Putamen (tissue), 1 donor: ENCODE measurements at regions not wholly inside any gene's neighbourhood (a gene's known extent, or its start where the extent isn't known, plus 50 kb on each side); places are given as distances from the start of the nearest gene placed in this dataset.

Experiments
- DNase-seq: peaks from one replicate; pipeline ENCODE4 v3.0.0-alpha.2; 2016; ENCODE audit warnings: low spot score

- DNase-seq, result no peak
These were observed 56.6 kb upstream of the PACRGL start for GRCh38 chr4:20643631-20644030.

- no peak for DNase-seq
These were observed 55.0 kb upstream of the PACRGL start for GRCh38 chr4:20645236-20645635.

GRCh38 chr4:20646287-20646686 is 54.0 kb upstream of the PACRGL start:
- no peak for DNase-seq
